ENCODE measurements at regions not wholly inside any gene's neighbourhood (a gene's known extent, or its start where the extent isn't known, plus 50 kb on each side); places are given as distances from the start of the nearest gene placed in this dataset.
"Not testable (repeated sequence)": the region's sequence is repeated elsewhere in the genome, so short reads cannot be mapped to it uniquely, and the experiment has no call there.

- not testable (repeated sequence) for TF ChIP-seq POLR2A, CTCF (IDR thresholded peaks at IDR 0.05)
These were observed 646.7 kb upstream of the ARRDC3 start for GRCh38 chr5:92029792-92030191.
